SU-DHL-6 (cell line): ENCODE measurements at regions not wholly inside any gene's neighbourhood (a gene's known extent, or its start where the extent isn't known, plus 50 kb on each side); places are given as distances from the start of the nearest gene placed in this dataset.

Experiments
- H2AFZ ChIP-seq: fragments of 200-600 bp; sonication (generic); 2 replicates; pipeline ENCODE4 v1.6.1; 2014; ENCODE audit warnings: low read depth, mild to moderate bottlenecking, moderate library complexity, mixed read lengths, antibody characterized with exemption, low read length; ENCODE audit not compliant: severe bottlenecking
- H3F3A ChIP-seq: fragments of 200-600 bp; shearing (Covaris generic); 2 replicates; pipeline ENCODE4 v1.6.0; 2016; ENCODE audit warnings: antibody characterized with exemption, mild to moderate bottlenecking; ENCODE audit not compliant: insufficient read depth
- H3K27ac ChIP-seq: fragments of 200-600 bp; sonication (generic); 2 replicates; pipeline ENCODE4 v1.5.1; 2016; ENCODE audit warnings: low read depth, mild to moderate bottlenecking, low read length, moderate library complexity, mixed read lengths
- H3K27me3 ChIP-seq: fragments of 200-600 bp; sonication (generic), shearing (Covaris generic); 2 replicates; pipeline ENCODE4 v1.6.0; 2014; ENCODE audit warnings: mild to moderate bottlenecking, low read length
- H3K36me3 ChIP-seq: fragments of 200-600 bp; sonication (generic); 2 replicates; pipeline ENCODE4 v1.6.1; 2014; ENCODE audit warnings: mild to moderate bottlenecking, low read length, mixed read lengths
- H3K4me2 ChIP-seq: fragments of 300-600, 200-600 bp; shearing (Covaris generic), sonication (generic); 2 replicates; pipeline ENCODE4 v1.6.0; 2014; ENCODE audit warnings: low read length, low read depth, mild to moderate bottlenecking; ENCODE audit not compliant: poor library complexity, severe bottlenecking
- H3K4me3 ChIP-seq: fragments of 200-600 bp; sonication (generic); 2 replicates; pipeline ENCODE4 v1.5.1; 2014; ENCODE audit warnings: antibody characterized with exemption, low read length, mild to moderate bottlenecking, mixed read lengths; ENCODE audit not compliant: insufficient read depth, poor library complexity, severe bottlenecking
- H3K79me2 ChIP-seq: fragments of 200-600 bp; sonication (generic); 2 replicates; pipeline ENCODE4 v1.6.1; 2014; ENCODE audit warnings: mild to moderate bottlenecking, low read length, moderate library complexity; ENCODE audit not compliant: insufficient read depth
- H3K9ac ChIP-seq: fragments of 200-600 bp; sonication (generic); 2 replicates; pipeline ENCODE4 v1.7.0; 2014; ENCODE audit warnings: mild to moderate bottlenecking, low read length
- H3K9me2 ChIP-seq: fragments of 200-600 bp; sonication (generic); replicated peaks from 2 replicates; pipeline ENCODE4 v1.6.1; 2014; ENCODE audit warnings: low read length; ENCODE audit not compliant: insufficient read depth
- H3K9me3 ChIP-seq: fragments of 200-600 bp; sonication (generic); 2 replicates; pipeline ENCODE4 v1.6.1; 2014; ENCODE audit warnings: low read length, mixed read lengths; ENCODE audit not compliant: insufficient read depth
- H4K20me1 ChIP-seq: fragments of 200-600 bp; sonication (generic); 2 replicates; pipeline ENCODE4 v1.6.1; 2014; ENCODE audit warnings: low read depth, mild to moderate bottlenecking, antibody characterized with exemption, low read length, moderate library complexity, mixed read lengths
- CTCF ChIP-seq: fragments of 200-600 bp; sonication (generic); IDR thresholded peaks from one replicate; pipeline ENCODE4 v1.5.1; 2017; ENCODE audit warnings: antibody characterized with exemption, mild to moderate bottlenecking, low read length, moderate library complexity; ENCODE audit not compliant: insufficient read depth, poor library complexity, severe bottlenecking
- EZH2phosphoT487 ChIP-seq: fragments of 200-600 bp; sonication (generic), shearing (Covaris generic); conservative IDR thresholded peaks from 2 replicates; pipeline ENCODE4 v1.6.1; 2018; ENCODE audit warnings: mild to moderate bottlenecking, antibody characterized with exemption, low read length, moderate library complexity, mixed read lengths

- H3K9me3 ChIP-seq, result 0 out of 2 replicates have a peak, but pooled peaks cover 6% of the 10 kb centered on the region
- H3K4me3 ChIP-seq, result no peak overlapping the region
- no peaks in the 10 kb centered on the region for H3F3A ChIP-seq
- no peaks in the 10 kb centered on the region for H3K9me2 ChIP-seq
- no peak overlapping the region for H3K9ac ChIP-seq
- H3K79me2 ChIP-seq, result no peaks in the 10 kb centered on the region
- H3K27ac ChIP-seq, result no peak overlapping the region
- H2AFZ ChIP-seq, result no peak overlapping the region
- no peaks in the 10 kb centered on the region for H4K20me1 ChIP-seq
- no peak overlapping the region for H3K4me2 ChIP-seq
- TF ChIP-seq CTCF, result no peak
- no peak for TF ChIP-seq EZH2phosphoT487
- H3K27me3 ChIP-seq, result no peaks in the 10 kb centered on the region
- no peaks in the 10 kb centered on the region for H3K36me3 ChIP-seq
These were observed 753.1 kb upstream of the FRG1 start for GRCh38 chr4:189187531-189188052.

- H3K27ac ChIP-seq, result no peak overlapping the region
- no peak overlapping the region for H3K4me3 ChIP-seq
- no peaks in the 10 kb centered on the region for H4K20me1 ChIP-seq
- no peaks in the 10 kb centered on the region for H3K36me3 ChIP-seq
- no peaks in the 10 kb centered on the region for H3K9me3 ChIP-seq
- no peaks in the 10 kb centered on the region for H3K27me3 ChIP-seq
- H3K9me2 ChIP-seq, result no peaks in the 10 kb centered on the region
- H3F3A ChIP-seq, result no peaks in the 10 kb centered on the region
- no peak for TF ChIP-seq CTCF
- TF ChIP-seq EZH2phosphoT487, result no peak
- H3K9ac ChIP-seq, result no peak overlapping the region
- H3K79me2 ChIP-seq, result no peaks in the 10 kb centered on the region
- H2AFZ ChIP-seq, result no peak overlapping the region
- no peak overlapping the region for H3K4me2 ChIP-seq
These were observed 742.0 kb upstream of the FRG1 start for GRCh38 chr4:189198624-189199023.

- Histone ChIP-seq H3K9me2 (no peaks in the 10 kb centered on the region), H3K9ac (no peak overlapping the region), H3K4me2 (no peak overlapping the region), H3K36me3 (no peaks in the 10 kb centered on the region), H3K27ac (no peak overlapping the region), H2AFZ (no peak overlapping the region), H3K27me3 (no peaks in the 10 kb centered on the region), H4K20me1 (no peaks in the 10 kb centered on the region), H3K4me3 (no peak overlapping the region), H3F3A (no peaks in the 10 kb centered on the region), H3K79me2 (no peaks in the 10 kb centered on the region), H3K9me3 (no peaks in the 10 kb centered on the region)
- TF ChIP-seq CTCF (no peak), EZH2phosphoT487 (no peak)
These were observed 740.3 kb upstream of the FRG1 start for GRCh38 chr4:189200353-189200752.
